Erythroblast (primary cell): ENCODE measurements at regions not wholly inside any gene's neighbourhood (a gene's known extent, or its start where the extent isn't known, plus 50 kb on each side); places are given as distances from the start of the nearest gene placed in this dataset.

Experiments used
- GATA1 ChIP-seq: IDR thresholded peaks from 2 replicates; pipeline ENCODE4 v1.6.1; 2011; ENCODE audit warnings: low read depth, mild to moderate bottlenecking, control low read depth, low read length, moderate library complexity
- POLR2A ChIP-seq: IDR thresholded peaks from 2 replicates; pipeline ENCODE4 v1.6.1; 2011; ENCODE audit warnings: mild to moderate bottlenecking, low read length

GRCh38 chr6:150813993-150814359, 51.5 kb upstream of the MTHFD1L start:
- no peak for TF ChIP-seq POLR2A
- TF ChIP-seq GATA1: no peak
